HL-60/S4 treated with phorbol 12-myristate 13-acetate at 8.2 ng/mL for 4 days and 3 days (cell line): ENCODE measurements at regions not wholly inside any gene's neighbourhood (a gene's known extent, or its start where the extent isn't known, plus 50 kb on each side); places are given as distances from the start of the nearest gene placed in this dataset.

Experiments used
- in situ Hi-C: fragments of 300-500 bp; cut with MboI; formaldehyde crosslinking; loops from 2 replicates; pipeline ENCODE4 v1.15.0; 2022; ENCODE audit warnings: low sequenced_read_pairs

- in situ Hi-C loops, result no loop called here
These were observed 788.2 kb upstream of the ALCAM start for GRCh38 chr3:104578558-104578957.

- in situ Hi-C loops, result no loop called here
These were observed 784.6 kb upstream of the ALCAM start for GRCh38 chr3:104582092-104582491.

- in situ Hi-C loops, result no loop called here
These were observed 782.0 kb upstream of the ALCAM start for GRCh38 chr3:104584682-104585081.

GRCh38 chr3:104586344-104586743, 780.4 kb upstream of the ALCAM start:
- in situ Hi-C loops, result no loop called here

GRCh38 chr3:104588442-104588841, 778.3 kb upstream of the ALCAM start:
- in situ Hi-C loops, result no loop called here

GRCh38 chr3:104591776-104592175, 774.9 kb upstream of the ALCAM start:
- in situ Hi-C loops, result no loop called here

- in situ Hi-C loops, result no loop called here
These were observed 772.2 kb upstream of the ALCAM start for GRCh38 chr3:104594491-104594890.

GRCh38 chr3:104596054-104596453, 770.7 kb upstream of the ALCAM start:
- in situ Hi-C loops, result no loop called here

- in situ Hi-C loops, result no loop called here
These were observed 770.2 kb upstream of the ALCAM start for GRCh38 chr3:104596551-104596950.

- in situ Hi-C loops, result no loop called here
These were observed 767.7 kb upstream of the ALCAM start for GRCh38 chr3:104598848-104599511.

GRCh38 chr3:104604326-104605010, 762.2 kb upstream of the ALCAM start:
- in situ Hi-C loops, result no loop called here

- in situ Hi-C loops, result no loop called here
These were observed 759.9 kb upstream of the ALCAM start for GRCh38 chr3:104606812-104607211.

GRCh38 chr3:104610730-104611652, 755.7 kb upstream of the ALCAM start:
- in situ Hi-C loops, result no loop called here

GRCh38 chr3:104612218-104612617, 754.5 kb upstream of the ALCAM start:
- in situ Hi-C loops, result no loop called here

GRCh38 chr3:104614564-104614963, 752.1 kb upstream of the ALCAM start:
- in situ Hi-C loops, result no loop called here

- in situ Hi-C loops, result no loop called here
These were observed 738.4 kb upstream of the ALCAM start for GRCh38 chr3:104628185-104628789.

GRCh38 chr3:104629038-104629437, 737.7 kb upstream of the ALCAM start:
- in situ Hi-C loops, result no loop called here

GRCh38 chr3:104631254-104631653, 735.5 kb upstream of the ALCAM start:
- in situ Hi-C loops, result no loop called here

- in situ Hi-C loops, result no loop called here
These were observed 734.2 kb upstream of the ALCAM start for GRCh38 chr3:104632521-104632920.

GRCh38 chr3:104632947-104633346, 733.8 kb upstream of the ALCAM start:
- in situ Hi-C loops, result no loop called here

- in situ Hi-C loops, result no loop called here
These were observed 730.7 kb upstream of the ALCAM start for GRCh38 chr3:104635872-104636580.
